ENCODE measurements at regions not wholly inside any gene's neighbourhood (a gene's known extent, or its start where the extent isn't known, plus 50 kb on each side); places are given as distances from the start of the nearest gene placed in this dataset.

- no peaks in the 10 kb centered on the region for H3K27me3 ChIP-seq (replicated peaks; ENCODE audit: insufficient read depth, low read depth, low read length, poor library complexity)
- TF ChIP-seq CTCF (conservative IDR thresholded peaks at IDR 0.05; ENCODE audit: low read depth, low read length) (no peak), EZH2 (IDR thresholded peaks at IDR 0.05; ENCODE audit: borderline replicate concordance, low read depth, low read length, poor library complexity, severe bottlenecking) (no peak)
- CTCF ChIA-PET: no interaction called here
- POLR2A ChIA-PET (ENCODE audit: low non-redundant PET): no interaction called here
- H3K36me3 ChIP-seq (ENCODE audit: insufficient read depth, low read length, poor library complexity, severe bottlenecking): no peaks in the 10 kb centered on the region
- DNase-seq (ENCODE audit: low spot score): no peak
- no peaks in the 10 kb centered on the region for H3K9me3 ChIP-seq (ENCODE audit: low read depth, low read length, poor library complexity, severe bottlenecking)
- no TSS peak for BruUV-seq (replicated peaks)
- intact Hi-C loops (cut with micrococcal nuclease; ENCODE audit: unreplicated experiment): no loop called here
- H3K27ac ChIP-seq (ENCODE audit: low read depth, low read length, poor library complexity, severe bottlenecking): no peak overlapping the region
- no peak overlapping the region for H3K4me3 ChIP-seq (ENCODE audit: low read depth, low read length, poor library complexity, severe bottlenecking)
- H3K4me1 ChIP-seq (ENCODE audit: insufficient read depth, low read length, poor library complexity, severe bottlenecking): no peaks in the 10 kb centered on the region
Measured at GRCh38 chr17:83179811-83180210, 100.4 kb downstream of the METRNL start.

- Histone ChIP-seq H3K4me1 (ENCODE audit: insufficient read depth, low read length, poor library complexity, severe bottlenecking) (no peaks in the 10 kb centered on the region), H3K27ac (ENCODE audit: low read depth, low read length, poor library complexity, severe bottlenecking) (no peak overlapping the region), H3K4me3 (ENCODE audit: low read depth, low read length, poor library complexity, severe bottlenecking) (no peak overlapping the region), H3K9me3 (ENCODE audit: low read depth, low read length, poor library complexity, severe bottlenecking) (no peaks in the 10 kb centered on the region), H3K27me3 (replicated peaks; ENCODE audit: insufficient read depth, low read depth, low read length, poor library complexity) (no peaks in the 10 kb centered on the region), H3K36me3 (ENCODE audit: insufficient read depth, low read length, poor library complexity, severe bottlenecking) (no peaks in the 10 kb centered on the region)
- ChIA-PET CTCF (no interaction called here), POLR2A (ENCODE audit: low non-redundant PET) (no interaction called here)
- DNase-seq (ENCODE audit: low spot score): no peak
- TF ChIP-seq CTCF (conservative IDR thresholded peaks at IDR 0.05; ENCODE audit: low read depth, low read length) (no peak), EZH2 (IDR thresholded peaks at IDR 0.05; ENCODE audit: borderline replicate concordance, low read depth, low read length, poor library complexity, severe bottlenecking) (no peak)
- BruUV-seq (replicated peaks): no TSS peak
- intact Hi-C loops (cut with micrococcal nuclease; ENCODE audit: unreplicated experiment): no loop called here
Measured at GRCh38 chr17:83180264-83180995, 101.0 kb downstream of the METRNL start.

- CTCF ChIA-PET: no interaction called here
- DNase-seq (ENCODE audit: low spot score): no peak
- no peak overlapping the region for H3K4me3 ChIP-seq (ENCODE audit: low read depth, low read length, poor library complexity, severe bottlenecking)
- H3K4me1 ChIP-seq (ENCODE audit: insufficient read depth, low read length, poor library complexity, severe bottlenecking): no peaks in the 10 kb centered on the region
- POLR2A ChIA-PET (ENCODE audit: low non-redundant PET): no interaction called here
- no peaks in the 10 kb centered on the region for H3K9me3 ChIP-seq (ENCODE audit: low read depth, low read length, poor library complexity, severe bottlenecking)
- no TSS peak for BruUV-seq (replicated peaks)
- H3K27me3 ChIP-seq (replicated peaks; ENCODE audit: insufficient read depth, low read depth, low read length, poor library complexity): no peaks in the 10 kb centered on the region
- no peak for TF ChIP-seq EZH2 (IDR thresholded peaks at IDR 0.05; ENCODE audit: borderline replicate concordance, low read depth, low read length, poor library complexity, severe bottlenecking)
- no peak for TF ChIP-seq CTCF (conservative IDR thresholded peaks at IDR 0.05; ENCODE audit: low read depth, low read length)
- H3K27ac ChIP-seq (ENCODE audit: low read depth, low read length, poor library complexity, severe bottlenecking): no peak overlapping the region
- intact Hi-C loops (cut with micrococcal nuclease; ENCODE audit: unreplicated experiment): no loop called here
- no peaks in the 10 kb centered on the region for H3K36me3 ChIP-seq (ENCODE audit: insufficient read depth, low read length, poor library complexity, severe bottlenecking)
Measured at GRCh38 chr17:83180996-83181481, 101.6 kb downstream of the METRNL start.

Measured in A673 (cell line).